H1 (cell line): ENCODE measurements at regions not wholly inside any gene's neighbourhood (a gene's known extent, or its start where the extent isn't known, plus 50 kb on each side); places are given as distances from the start of the nearest gene placed in this dataset.

Experiments
- CTCF ChIA-PET: fragments of 300-600 bp; sonication (Branson Sonifier 250); formaldehyde crosslinking; loops from one replicate; lab custom pipeline; 2021; ENCODE audit not compliant: partially characterized antibody; lab: Charles Lee
- POLR2A ChIA-PET: fragments of 300-600 bp; sonication (Branson Sonifier 250); formaldehyde crosslinking; loops from one replicate; lab custom pipeline; 2021; ENCODE audit warnings: inconsistent platforms; ENCODE audit not compliant: partially characterized antibody; lab: Charles Lee
- DNase-seq, 2 experiments: peaks; one replicate each; pipeline versions ENCODE4 v3.0.0 to v3.0.0-alpha.2; 2010 to 2022; ENCODE audit warnings: low spot score in 2 of 2, low read depth in 1 of 2, mixed read lengths in 1 of 2
- FAIRE-seq: peaks from 2 replicates; lab custom pipeline; 2011; peaks lifted over from hg19 to GRCh38; lab: Jason Lieb, UNC
- H2AFZ ChIP-seq: 2 replicates; pipeline ENCODE4 v1.8.1; 2012; ENCODE audit warnings: low read length, inconsistent platforms
- H2AK5ac ChIP-seq: 2 replicates; pipeline ENCODE4 v1.6.1; 2013; ENCODE audit warnings: low read depth, low read length
- H2BK120ac ChIP-seq: replicated peaks from 2 replicates; pipeline ENCODE3; 2013; ENCODE audit warnings: low read depth, low read length, inconsistent platforms
- H2BK12ac ChIP-seq: 2 replicates; pipeline ENCODE4 v1.6.1; 2013; ENCODE audit warnings: low read depth, low read length
- H2BK15ac ChIP-seq: 2 replicates; pipeline ENCODE4 v1.6.1; 2013; ENCODE audit warnings: low read length
- H2BK20ac ChIP-seq: 2 replicates; pipeline ENCODE4 v1.6.1; 2013; ENCODE audit warnings: low read length
- H2BK5ac ChIP-seq: 2 replicates; pipeline ENCODE4 v1.6.1; 2013; ENCODE audit warnings: low read depth, low read length
- H3K14ac ChIP-seq: 2 replicates; pipeline ENCODE4 v1.6.1; 2013; ENCODE audit warnings: inconsistent platforms; ENCODE audit not compliant: insufficient read length
- H3K18ac ChIP-seq: 2 replicates; pipeline ENCODE4 v1.6.1; 2013; ENCODE audit warnings: low read length; ENCODE audit errors: extremely low read depth
- H3K23ac ChIP-seq: 2 replicates; pipeline ENCODE4 v1.6.1; 2013; ENCODE audit warnings: inconsistent platforms; ENCODE audit not compliant: insufficient read length
- H3K23me2 ChIP-seq: 2 replicates; pipeline ENCODE4 v1.6.1; 2013; ENCODE audit warnings: low read depth, low read length
- H3K27ac ChIP-seq: 2 replicates; pipeline ENCODE4 v1.6.1; 2011; ENCODE audit warnings: low read depth, low read length, inconsistent platforms
- H3K27me3 ChIP-seq, 4 experiments: replicated peaks in 1 of 4; 1 replicate in 1 of 4; 2 replicates in 3 of 4; pipeline versions ENCODE4 v1.6.1 to v1.8.1; 2011 to 2013; ENCODE audit warnings: low read length in 3 of 4, mild to moderate bottlenecking in 3 of 4, inconsistent platforms in 2 of 4, mixed read lengths in 2 of 4, moderate library complexity in 1 of 4; ENCODE audit not compliant: control insufficient read depth in 3 of 4, insufficient read depth in 3 of 4; ENCODE audit errors: extremely low read depth in 1 of 4
- H3K36me3 ChIP-seq, 4 experiments: 2 replicates each; pipeline versions ENCODE4 v1.6.1 to v1.8.1; 2011 to 2013; ENCODE audit warnings: mild to moderate bottlenecking in 4 of 4, low read length in 3 of 4, moderate library complexity in 2 of 4, control low read depth in 1 of 4, inconsistent platforms in 1 of 4; ENCODE audit not compliant: insufficient read depth in 4 of 4, control insufficient read depth in 2 of 4
- H3K4ac ChIP-seq: replicated peaks from 2 replicates; pipeline ENCODE3; 2013; ENCODE audit warnings: low read length, low read depth, mixed read lengths, inconsistent platforms; ENCODE audit not compliant: insufficient read length
- H3K4me1 ChIP-seq, 4 experiments: replicated peaks in 1 of 4; 1 replicate in 1 of 4; 2 replicates in 3 of 4; pipeline versions ENCODE4 v1.6.1 to v1.8.1; 2011 to 2013; ENCODE audit warnings: low read length in 3 of 4, inconsistent platforms in 2 of 4, mixed read lengths in 1 of 4; ENCODE audit not compliant: insufficient read depth in 4 of 4, control insufficient read depth in 3 of 4
- H3K4me2 ChIP-seq, 2 experiments: 2 replicates each; pipeline versions ENCODE4 v1.6.1 to v1.8.1; 2011 to 2013; ENCODE audit warnings: low read depth in 2 of 2, low read length in 2 of 2, control low read depth in 1 of 2, inconsistent platforms in 1 of 2, mild to moderate bottlenecking in 1 of 2; ENCODE audit not compliant: insufficient read depth in 1 of 2
- H3K4me3 ChIP-seq, 4 experiments: fragments of 200-600, 300-600 bp in 1 of 4; sonication (generic), shearing (Covaris generic), sonication (Bioruptor Twin) in 1 of 4; 2 replicates each; pipeline versions ENCODE4 v1.5.1 to v1.8.1; 2011 to 2016; ENCODE audit warnings: low read length in 4 of 4, low read depth in 3 of 4, control low read depth in 2 of 4, inconsistent platforms in 2 of 4, mild to moderate bottlenecking in 2 of 4, mixed read lengths in 1 of 4, moderate library complexity in 1 of 4; ENCODE audit not compliant: insufficient read depth in 2 of 4; ENCODE audit errors: extremely low read depth in 1 of 4
- H3K56ac ChIP-seq: replicated peaks from 2 replicates; pipeline ENCODE3; 2013; ENCODE audit warnings: low read depth, mild to moderate bottlenecking, mixed read lengths, low read length, inconsistent platforms; ENCODE audit not compliant: insufficient read length
- H3K79me1 ChIP-seq: 2 replicates; pipeline ENCODE4 v1.6.1; 2013; ENCODE audit warnings: low read depth, low read length, control low read depth
- H3K79me2 ChIP-seq, 2 experiments: 2 replicates each; pipeline versions ENCODE4 v1.6.1 to v1.8.1; 2012 to 2013; ENCODE audit warnings: low read length in 2 of 2, mild to moderate bottlenecking in 2 of 2, inconsistent platforms in 1 of 2; ENCODE audit not compliant: insufficient read depth in 2 of 2, control insufficient read depth in 1 of 2
- H3K9ac ChIP-seq, 4 experiments: replicated peaks in 1 of 4; 1 replicate in 1 of 4; 2 replicates in 3 of 4; pipeline versions ENCODE4 v1.6.1 to v1.8.1; 2011 to 2013; ENCODE audit warnings: low read depth in 3 of 4, low read length in 3 of 4, control low read depth in 2 of 4, mild to moderate bottlenecking in 2 of 4, moderate library complexity in 2 of 4, inconsistent platforms in 1 of 4; ENCODE audit errors: extremely low read depth in 1 of 4
- H3K9me3 ChIP-seq, 2 experiments: 2 replicates each; pipeline versions ENCODE4 v1.6.1 to v1.8.1; 2012 to 2013; ENCODE audit warnings: mild to moderate bottlenecking in 2 of 2, moderate library complexity in 2 of 2, control low read depth in 1 of 2, inconsistent platforms in 1 of 2, low read depth in 1 of 2, low read length in 1 of 2, mixed read lengths in 1 of 2; ENCODE audit not compliant: insufficient read depth in 2 of 2
- H4K20me1 ChIP-seq, 2 experiments: replicated peaks in 1 of 2; 2 replicates each; pipeline versions ENCODE3 to v1.8.1; 2011 to 2013; ENCODE audit warnings: inconsistent platforms in 2 of 2, low read length in 2 of 2, mild to moderate bottlenecking in 1 of 2; ENCODE audit not compliant: insufficient read depth in 2 of 2, control insufficient read depth in 1 of 2
- H4K5ac ChIP-seq: 2 replicates; pipeline ENCODE4 v1.6.1; 2013; ENCODE audit warnings: low read length, low read depth, mixed read lengths, inconsistent platforms; ENCODE audit not compliant: insufficient read length
- H4K8ac ChIP-seq: 2 replicates; pipeline ENCODE4 v1.8.0; 2013; ENCODE audit warnings: mild to moderate bottlenecking, moderate library complexity, low read length, inconsistent platforms; ENCODE audit not compliant: insufficient read depth; ENCODE audit errors: extremely low read depth
- H4K91ac ChIP-seq: replicated peaks from 2 replicates; pipeline ENCODE3; 2013; ENCODE audit warnings: low read length, mixed read lengths, inconsistent platforms; ENCODE audit not compliant: insufficient read length
- BRCA1 ChIP-seq: IDR thresholded peaks from 2 replicates; pipeline ENCODE4 v1.6.1; 2012; ENCODE audit warnings: low read depth, low read length, improper control_type of control experiment
- JUN ChIP-seq: IDR thresholded peaks from 2 replicates; pipeline ENCODE4 v1.6.1; 2011; ENCODE audit warnings: low read depth, mild to moderate bottlenecking, improper control_type of control experiment, low read length
- JUND ChIP-seq: IDR thresholded peaks from 2 replicates; pipeline ENCODE4 v1.6.1; 2011; ENCODE audit warnings: mild to moderate bottlenecking, improper control_type of control experiment, low read length
- TBP ChIP-seq: IDR thresholded peaks from 2 replicates; pipeline ENCODE4 v1.6.1; 2011; ENCODE audit warnings: low read depth, low read length, improper control_type of control experiment
- WGBS, 2 experiments: shearing (Covaris generic) in 1 of 2; methylation state at CpG; one replicate each; pipeline versions ENCODE4 v1.1.6 to v1.1.7; 2013 to 2015; ENCODE audit warnings: low lambda C conversion rate in 2 of 2, mixed read lengths in 2 of 2, inconsistent platforms in 1 of 2, low coverage in 1 of 2, missing lambda C conversion rate in 1 of 2; ENCODE audit not compliant: insufficient replicate concordance in 2 of 2, insufficient coverage in 1 of 2, insufficient read length in 1 of 2; ENCODE audit errors: extremely low coverage in 1 of 2, missing lambda C conversion rate in 1 of 2; 5-methylcytosine and 5-hydroxymethylcytosine counted together

GRCh38 chr12:15050659-15051058 is 77.8 kb downstream of the PDE6H start:
- no peak overlapping the region for H2BK15ac ChIP-seq
- H4K20me1 ChIP-seq, result no peaks in the 10 kb centered on the region
- no peak overlapping the region for H3K27ac ChIP-seq
- H3K56ac ChIP-seq, result no peak overlapping the region
- no peak overlapping the region for H4K91ac ChIP-seq
- no peak for FAIRE-seq
- H3K18ac ChIP-seq, result no peak overlapping the region
- no peak overlapping the region for H2BK12ac ChIP-seq
- DNase-seq, result no peak
- no peaks in the 10 kb centered on the region for H3K36me3 ChIP-seq
- POLR2A ChIA-PET, result no interaction called here
- H3K14ac ChIP-seq, result no peak overlapping the region
- CTCF ChIA-PET, result interaction anchor here (0.7 kb wide), 1 partner anchor 154 kb away, joined by 3 read pairs; no protein-coding TSS in a partner anchor
- H3K4me2 ChIP-seq, result no peak overlapping the region
- H3K9ac ChIP-seq, result no peak overlapping the region
- H2BK120ac ChIP-seq, result no peak overlapping the region
- H3K9me3 ChIP-seq, result no peaks in the 10 kb centered on the region
- H3K23ac ChIP-seq, result no peak overlapping the region
- H3K23me2 ChIP-seq, result no peaks in the 10 kb centered on the region; the same call in 1 of the 2 replicates
- no peak overlapping the region for H3K4ac ChIP-seq
- no peaks in the 10 kb centered on the region for H3K79me1 ChIP-seq
- no peak overlapping the region for H3K4me3 ChIP-seq
- H3K4me1 ChIP-seq, result no peaks in the 10 kb centered on the region
- H2AK5ac ChIP-seq, result no peak overlapping the region
- no peak overlapping the region for H2BK5ac ChIP-seq
- no peak overlapping the region for H4K5ac ChIP-seq
- WGBS, 2 experiments, result 100% methylated on average over 2 of the region's 2 CpGs; no CpG with 5 or more reads in 1 of the 2 experiments
- no peak overlapping the region for H4K8ac ChIP-seq
- H3K27me3 ChIP-seq, result no peaks in the 10 kb centered on the region
- TF ChIP-seq JUND (no peak), TBP (no peak), BRCA1 (no peak), JUN (no peak)
- TF ChIP-seq, all 59 proteins: peak for 0
- H2AFZ ChIP-seq, result no peak overlapping the region
- no peaks in the 10 kb centered on the region for H3K79me2 ChIP-seq
- no peak overlapping the region for H2BK20ac ChIP-seq
